Hepatocyte (in vitro differentiated cells): ENCODE measurements at regions not wholly inside any gene's neighbourhood (a gene's known extent, or its start where the extent isn't known, plus 50 kb on each side); places are given as distances from the start of the nearest gene placed in this dataset.

Experiments used
- CTCF ChIP-seq: fragments of 200-600 bp; sonication (generic); IDR thresholded peaks from 2 replicates; pipeline ENCODE4 v1.5.1; 2016; ENCODE audit warnings: antibody characterized with exemption, mild to moderate bottlenecking; ENCODE audit not compliant: poor library complexity
- EZH2phosphoT487 ChIP-seq: fragments of 200-600 bp; sonication (generic); IDR thresholded peaks from one replicate; pipeline ENCODE4 v1.6.1; 2018; ENCODE audit warnings: antibody characterized with exemption, mild to moderate bottlenecking, low read depth, moderate library complexity; ENCODE audit not compliant: unreplicated experiment, severe bottlenecking

- TF ChIP-seq CTCF: no peak
- TF ChIP-seq EZH2phosphoT487: no peak
Measured at GRCh38 chr15:38646716-38647115, 82.1 kb upstream of the RASGRP1 start.
